Stomach (tissue), 4 donors: ENCODE measurements at regions not wholly inside any gene's neighbourhood (a gene's known extent, or its start where the extent isn't known, plus 50 kb on each side); places are given as distances from the start of the nearest gene placed in this dataset.

Experiments used
- CTCF ChIP-seq, 7 experiments: fragments of 450-650 bp in 4 of 7; fragments of 200-600 bp in 3 of 7; sonication (generic) in 3 of 7; IDR thresholded peaks; one replicate each; pipeline ENCODE4 v1.5.1; 2016 to 2019; ENCODE audit warnings: antibody characterized with exemption in 7 of 7, control low read depth in 2 of 7, mild to moderate bottlenecking in 1 of 7
- EP300 ChIP-seq: sonication (generic); formaldehyde crosslinking; IDR thresholded peaks from one replicate; pipeline ENCODE4 v1.6.1; 2017; ENCODE audit warnings: antibody characterized with exemption
- POLR2A ChIP-seq, 4 donors: fragments of 450-650 bp; IDR thresholded peaks; one replicate each; pipeline ENCODE4 v1.6.1; 2016; ENCODE audit warnings: antibody characterized with exemption in 4 of 4, control low read depth in 2 of 4, mild to moderate bottlenecking in 1 of 4, moderate library complexity in 1 of 4

- TF ChIP-seq CTCF (IDR thresholded peaks at IDR 0.05) (no peak), EP300 (no peak), POLR2A (IDR thresholded peaks at IDR 0.05) (no peak)
Observed at GRCh38 chr6:40171343-40171742, 237.1 kb upstream of the MOCS1 start.
